PC-3 (cell line): ENCODE measurements at regions not wholly inside any gene's neighbourhood (a gene's known extent, or its start where the extent isn't known, plus 50 kb on each side); places are given as distances from the start of the nearest gene placed in this dataset.

Experiments
- ATAC-seq: fragments of 200-7000 bp; cut with Tn5 transposase; 2 replicates; pipeline ENCODE4 v1.9.1; 2020; ENCODE audit warnings: mild to moderate bottlenecking, moderate library complexity
- BruUV-seq: library from RNA; stranded (reverse); fragments of 400-500 nt; replicated peaks from 2 replicates; lab custom pipeline; 2021; lab: Mats Ljungman, UMichigan
- CTCF ChIA-PET: fragments of 300-600 bp; sonication (Branson Sonifier 250); formaldehyde crosslinking; loops from one replicate; lab custom pipeline; 2022; ENCODE audit warnings: antibody characterized with exemption; lab: Charles Lee
- POLR2A ChIA-PET: fragments of 300-600 bp; sonication (Branson Sonifier 250); formaldehyde crosslinking; loops from one replicate; lab custom pipeline; 2022; ENCODE audit warnings: antibody characterized with exemption; ENCODE audit not compliant: unreplicated experiment; lab: Charles Lee
- DNase-seq: peaks from one replicate; pipeline ENCODE4 v3.0.0-alpha.2; 2015
- H2AFZ ChIP-seq: fragments of 300-600 bp; sonication (generic); 2 replicates; pipeline ENCODE4 v1.6.0; 2016; ENCODE audit warnings: antibody characterized with exemption, low read length
- H3F3A ChIP-seq: fragments of 300-600 bp; sonication (generic); one replicate; pipeline ENCODE4 v1.6.0; 2017; ENCODE audit warnings: antibody characterized with exemption, low read length, control low read depth, mild to moderate bottlenecking; ENCODE audit not compliant: unreplicated experiment
- H3K27ac ChIP-seq: fragments of 300-600 bp; sonication (generic); 2 replicates; pipeline ENCODE4 v1.5.1; 2016; ENCODE audit warnings: mild to moderate bottlenecking, low read length
- H3K27me3 ChIP-seq: fragments of 300-600 bp; sonication (generic); 2 replicates; pipeline ENCODE4 v1.6.1; 2016; ENCODE audit warnings: low read length, mixed read lengths
- H3K36me3 ChIP-seq: fragments of 300-600 bp; sonication (generic); 2 replicates; pipeline ENCODE4 v1.6.1; 2016; ENCODE audit warnings: low read depth, mixed run types, low read length, mixed read lengths
- H3K4me1 ChIP-seq: fragments of 300-600 bp; sonication (generic); 2 replicates; pipeline ENCODE4 v1.5.1; 2016; ENCODE audit warnings: low read length; ENCODE audit not compliant: insufficient read depth
- H3K4me2 ChIP-seq: fragments of 300-600 bp; sonication (generic); 2 replicates; pipeline ENCODE4 v1.6.0; 2016; ENCODE audit warnings: low read length
- H3K4me3 ChIP-seq: fragments of 300-600 bp; sonication (generic); 2 replicates; pipeline ENCODE4 v1.5.1; 2016; ENCODE audit warnings: mild to moderate bottlenecking, low read length, mixed read lengths
- H3K79me2 ChIP-seq: fragments of 300-600 bp; sonication (generic); 2 replicates; pipeline ENCODE4 v1.6.1; 2017; ENCODE audit warnings: low read length, mixed read lengths
- H3K9ac ChIP-seq: fragments of 300-600 bp; sonication (generic); 2 replicates; pipeline ENCODE4 v1.6.0; 2016; ENCODE audit warnings: mild to moderate bottlenecking, low read length
- H3K9me2 ChIP-seq: fragments of 300-600 bp; sonication (generic); replicated peaks from 2 replicates; pipeline ENCODE4 v1.6.1; 2016; ENCODE audit warnings: mixed run types, low read length, mixed read lengths
- H3K9me3 ChIP-seq: fragments of 300-600 bp; sonication (generic); 2 replicates; pipeline ENCODE4 v1.6.1; 2016; ENCODE audit warnings: low read length, mixed read lengths
- H4K20me1 ChIP-seq: fragments of 300-600 bp; sonication (generic); 2 replicates; pipeline ENCODE4 v1.6.1; 2016; ENCODE audit warnings: low read length, mixed read lengths
- EZH2 ChIP-seq: fragments of 300-600 bp; sonication (generic); IDR thresholded peaks from one replicate; pipeline ENCODE4 v1.6.1; 2017; ENCODE audit warnings: antibody characterized with exemption, mild to moderate bottlenecking, low read length; ENCODE audit not compliant: unreplicated experiment
- EZH2phosphoT487 ChIP-seq: fragments of 300-600 bp; sonication (generic); IDR thresholded peaks from 2 replicates; pipeline ENCODE4 v1.6.1; 2018; ENCODE audit warnings: mild to moderate bottlenecking, antibody characterized with exemption, low read length, borderline replicate concordance
- intact Hi-C: fragments of 100-400 bp; cut with micrococcal nuclease; formaldehyde crosslinking; loops from 2 replicates; pipeline ENCODE4 v1.9.0; 2023
- TF ChIP-seq, protein P1 (sequence below): fragments of 300-600 bp; sonication (generic); conservative IDR thresholded peaks from 2 replicates; pipeline ENCODE4 v1.5.1; 2017; ENCODE audit warnings: antibody characterized with exemption, low read depth, mild to moderate bottlenecking, low read length

GRCh38 chr5:130797303-130797702 lies 367.8 kb downstream of the HINT1 start:
- no TSS peak for BruUV-seq
- H3K27me3 ChIP-seq: no peaks in the 10 kb centered on the region
- intact Hi-C loops: loop anchor here (2.0 kb wide), 1 partner anchor 39 kb away; no protein-coding TSS in a partner anchor
- H3K4me1 ChIP-seq: peaks cover 17% of the 10 kb centered on the region
- no peak overlapping the region for H3K27ac ChIP-seq
- TF ChIP-seq, protein P1, sequence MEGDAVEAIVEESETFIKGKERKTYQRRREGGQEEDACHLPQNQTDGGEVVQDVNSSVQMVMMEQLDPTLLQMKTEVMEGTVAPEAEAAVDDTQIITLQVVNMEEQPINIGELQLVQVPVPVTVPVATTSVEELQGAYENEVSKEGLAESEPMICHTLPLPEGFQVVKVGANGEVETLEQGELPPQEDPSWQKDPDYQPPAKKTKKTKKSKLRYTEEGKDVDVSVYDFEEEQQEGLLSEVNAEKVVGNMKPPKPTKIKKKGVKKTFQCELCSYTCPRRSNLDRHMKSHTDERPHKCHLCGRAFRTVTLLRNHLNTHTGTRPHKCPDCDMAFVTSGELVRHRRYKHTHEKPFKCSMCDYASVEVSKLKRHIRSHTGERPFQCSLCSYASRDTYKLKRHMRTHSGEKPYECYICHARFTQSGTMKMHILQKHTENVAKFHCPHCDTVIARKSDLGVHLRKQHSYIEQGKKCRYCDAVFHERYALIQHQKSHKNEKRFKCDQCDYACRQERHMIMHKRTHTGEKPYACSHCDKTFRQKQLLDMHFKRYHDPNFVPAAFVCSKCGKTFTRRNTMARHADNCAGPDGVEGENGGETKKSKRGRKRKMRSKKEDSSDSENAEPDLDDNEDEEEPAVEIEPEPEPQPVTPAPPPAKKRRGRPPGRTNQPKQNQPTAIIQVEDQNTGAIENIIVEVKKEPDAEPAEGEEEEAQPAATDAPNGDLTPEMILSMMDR: no peak
- no peaks in the 10 kb centered on the region for H3K9me3 ChIP-seq
- H3K9me2 ChIP-seq: no peaks in the 10 kb centered on the region
- no peaks in the 10 kb centered on the region for H3K79me2 ChIP-seq
- no peak overlapping the region for H3K4me3 ChIP-seq
- DNase-seq: no peak
- peak; percentile 12; the same call in 1 of the 2 replicates for ATAC-seq
- POLR2A ChIA-PET: no interaction called here
- no peaks in the 10 kb centered on the region for H4K20me1 ChIP-seq
- no peak overlapping the region for H3K4me2 ChIP-seq
- no peaks in the 10 kb centered on the region for H3K36me3 ChIP-seq
- no peak overlapping the region for H3K9ac ChIP-seq
- no peak overlapping the region for H2AFZ ChIP-seq
- no peaks in the 10 kb centered on the region for H3F3A ChIP-seq
- CTCF ChIA-PET: no interaction called here

DNA sequence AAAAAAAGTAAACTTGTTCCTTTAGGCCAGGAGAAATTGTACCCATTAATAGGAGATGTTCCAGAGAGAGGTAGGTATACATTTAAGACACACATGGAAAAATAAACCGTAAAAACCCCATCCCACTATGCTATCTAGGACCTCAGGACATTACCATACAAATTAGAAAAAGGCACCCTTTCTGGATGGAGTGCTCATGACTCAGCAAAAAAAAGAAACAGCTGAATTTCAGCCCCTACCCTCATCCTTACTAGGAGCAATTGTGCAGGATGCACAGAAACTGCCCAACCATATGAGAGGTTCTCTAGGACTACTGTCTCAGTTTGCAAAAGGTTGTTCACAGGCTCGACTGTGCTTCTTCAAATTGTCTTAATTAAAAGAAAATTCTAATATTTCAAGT lies 368.2 kb downstream of the HINT1 start:
- no peaks in the 10 kb centered on the region for H3K79me2 ChIP-seq
- no peak overlapping the region for H3K4me3 ChIP-seq
- H3K27ac ChIP-seq: peak overlapping the region; percentile 48
- TF ChIP-seq EZH2phosphoT487 (no peak), EZH2 (no peak)
- TF ChIP-seq, protein P1: no peak
- no peaks in the 10 kb centered on the region for H3K9me2 ChIP-seq
- ATAC-seq (no peak), DNase-seq (no peak)
- no peak overlapping the region for H3K9ac ChIP-seq
- H3K4me1 ChIP-seq: peaks cover 17% of the 10 kb centered on the region
- no peak overlapping the region for H2AFZ ChIP-seq
- no peaks in the 10 kb centered on the region for H3K27me3 ChIP-seq
- no peaks in the 10 kb centered on the region for H3K9me3 ChIP-seq
- H3K36me3 ChIP-seq: no peaks in the 10 kb centered on the region
- no peaks in the 10 kb centered on the region for H3F3A ChIP-seq
- no peaks in the 10 kb centered on the region for H4K20me1 ChIP-seq
- ChIA-PET CTCF (no interaction called here), POLR2A (no interaction called here)
- BruUV-seq: no TSS peak
- intact Hi-C loops: loop anchor here (2.0 kb wide), 1 partner anchor 40 kb away; no protein-coding TSS in a partner anchor
- no peak overlapping the region for H3K4me2 ChIP-seq

GRCh38 chr5:130796032-130796431 lies 369.0 kb downstream of the HINT1 start:
- Histone ChIP-seq H3K4me3 (no peak overlapping the region), H3K27ac (peak overlapping the region; percentile 48), H3K79me2 (no peaks in the 10 kb centered on the region), H3K9me3 (no peaks in the 10 kb centered on the region), H3K27me3 (no peaks in the 10 kb centered on the region), H3K36me3 (no peaks in the 10 kb centered on the region), H2AFZ (no peak overlapping the region), H3F3A (no peaks in the 10 kb centered on the region), H3K9ac (no peak overlapping the region), H3K9me2 (no peaks in the 10 kb centered on the region), H3K4me1 (peaks cover 17% of the 10 kb centered on the region), H4K20me1 (no peaks in the 10 kb centered on the region), H3K4me2 (no peak overlapping the region)
- CTCF ChIA-PET: no interaction called here
- POLR2A ChIA-PET: no interaction called here
- intact Hi-C loops: loop anchor here (2.0 kb wide), 1 partner anchor 41 kb away; no protein-coding TSS in a partner anchor
- DNase-seq: peak; percentile 47
- no peak for TF ChIP-seq EZH2phosphoT487
- TF ChIP-seq, protein P1: no peak
- no peak for TF ChIP-seq EZH2
- ATAC-seq: peak; percentile 92
- BruUV-seq: no TSS peak
